ENCODE measurements at regions not wholly inside any gene's neighbourhood (a gene's known extent, or its start where the extent isn't known, plus 50 kb on each side); places are given as distances from the start of the nearest gene placed in this dataset.

DNA sequence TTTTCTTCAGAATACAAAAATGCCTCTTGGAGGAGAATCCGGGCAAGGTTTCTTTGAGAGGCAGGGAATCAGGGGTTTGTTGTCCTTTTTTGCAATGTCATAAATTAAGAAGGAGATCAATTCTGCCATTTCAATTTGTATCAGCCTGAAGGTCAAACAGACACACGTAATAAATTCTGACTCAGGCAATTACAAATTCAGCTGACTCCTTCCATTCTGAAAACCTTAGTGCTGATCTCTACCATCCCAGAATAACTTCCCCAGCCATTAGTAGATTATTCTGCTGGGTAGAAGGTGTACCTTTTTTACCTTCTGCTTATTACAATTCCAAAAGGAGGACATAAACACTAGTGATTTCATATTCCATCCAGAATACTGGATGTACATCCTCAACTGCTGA lies 516.6 kb downstream of the AGTPBP1 start:
- Histone ChIP-seq H3K27me3 (ENCODE audit: insufficient read depth, poor library complexity, severe bottlenecking) (no peaks in the 10 kb centered on the region), H3K4me3 (replicated peaks; ENCODE audit: insufficient read depth, low read length) (no peak overlapping the region), H3K27ac (replicated peaks) (no peak overlapping the region)
- TF ChIP-seq, protein P1, sequence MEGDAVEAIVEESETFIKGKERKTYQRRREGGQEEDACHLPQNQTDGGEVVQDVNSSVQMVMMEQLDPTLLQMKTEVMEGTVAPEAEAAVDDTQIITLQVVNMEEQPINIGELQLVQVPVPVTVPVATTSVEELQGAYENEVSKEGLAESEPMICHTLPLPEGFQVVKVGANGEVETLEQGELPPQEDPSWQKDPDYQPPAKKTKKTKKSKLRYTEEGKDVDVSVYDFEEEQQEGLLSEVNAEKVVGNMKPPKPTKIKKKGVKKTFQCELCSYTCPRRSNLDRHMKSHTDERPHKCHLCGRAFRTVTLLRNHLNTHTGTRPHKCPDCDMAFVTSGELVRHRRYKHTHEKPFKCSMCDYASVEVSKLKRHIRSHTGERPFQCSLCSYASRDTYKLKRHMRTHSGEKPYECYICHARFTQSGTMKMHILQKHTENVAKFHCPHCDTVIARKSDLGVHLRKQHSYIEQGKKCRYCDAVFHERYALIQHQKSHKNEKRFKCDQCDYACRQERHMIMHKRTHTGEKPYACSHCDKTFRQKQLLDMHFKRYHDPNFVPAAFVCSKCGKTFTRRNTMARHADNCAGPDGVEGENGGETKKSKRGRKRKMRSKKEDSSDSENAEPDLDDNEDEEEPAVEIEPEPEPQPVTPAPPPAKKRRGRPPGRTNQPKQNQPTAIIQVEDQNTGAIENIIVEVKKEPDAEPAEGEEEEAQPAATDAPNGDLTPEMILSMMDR (IDR thresholded peaks at IDR 0.05; ENCODE audit: insufficient read depth, low read length), result no peak
- TF ChIP-seq, protein P2, sequence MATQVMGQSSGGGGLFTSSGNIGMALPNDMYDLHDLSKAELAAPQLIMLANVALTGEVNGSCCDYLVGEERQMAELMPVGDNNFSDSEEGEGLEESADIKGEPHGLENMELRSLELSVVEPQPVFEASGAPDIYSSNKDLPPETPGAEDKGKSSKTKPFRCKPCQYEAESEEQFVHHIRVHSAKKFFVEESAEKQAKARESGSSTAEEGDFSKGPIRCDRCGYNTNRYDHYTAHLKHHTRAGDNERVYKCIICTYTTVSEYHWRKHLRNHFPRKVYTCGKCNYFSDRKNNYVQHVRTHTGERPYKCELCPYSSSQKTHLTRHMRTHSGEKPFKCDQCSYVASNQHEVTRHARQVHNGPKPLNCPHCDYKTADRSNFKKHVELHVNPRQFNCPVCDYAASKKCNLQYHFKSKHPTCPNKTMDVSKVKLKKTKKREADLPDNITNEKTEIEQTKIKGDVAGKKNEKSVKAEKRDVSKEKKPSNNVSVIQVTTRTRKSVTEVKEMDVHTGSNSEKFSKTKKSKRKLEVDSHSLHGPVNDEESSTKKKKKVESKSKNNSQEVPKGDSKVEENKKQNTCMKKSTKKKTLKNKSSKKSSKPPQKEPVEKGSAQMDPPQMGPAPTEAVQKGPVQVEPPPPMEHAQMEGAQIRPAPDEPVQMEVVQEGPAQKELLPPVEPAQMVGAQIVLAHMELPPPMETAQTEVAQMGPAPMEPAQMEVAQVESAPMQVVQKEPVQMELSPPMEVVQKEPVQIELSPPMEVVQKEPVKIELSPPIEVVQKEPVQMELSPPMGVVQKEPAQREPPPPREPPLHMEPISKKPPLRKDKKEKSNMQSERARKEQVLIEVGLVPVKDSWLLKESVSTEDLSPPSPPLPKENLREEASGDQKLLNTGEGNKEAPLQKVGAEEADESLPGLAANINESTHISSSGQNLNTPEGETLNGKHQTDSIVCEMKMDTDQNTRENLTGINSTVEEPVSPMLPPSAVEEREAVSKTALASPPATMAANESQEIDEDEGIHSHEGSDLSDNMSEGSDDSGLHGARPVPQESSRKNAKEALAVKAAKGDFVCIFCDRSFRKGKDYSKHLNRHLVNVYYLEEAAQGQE (IDR thresholded peaks at IDR 0.05; ENCODE audit: insufficient replicate concordance, low read depth), result no peak
- TF ChIP-seq SPI1 (IDR thresholded peaks at IDR 0.05; ENCODE audit: borderline replicate concordance, low read depth) (no peak), GABPA (IDR thresholded peaks at IDR 0.05; ENCODE audit: low read depth) (no peak), POLR2AphosphoS5 (IDR thresholded peaks at IDR 0.05; ENCODE audit: low read depth) (no peak)
- DNase-seq (ENCODE audit: low read depth in 1 of 2, low spot score in 1 of 2), result no peak

DNA sequence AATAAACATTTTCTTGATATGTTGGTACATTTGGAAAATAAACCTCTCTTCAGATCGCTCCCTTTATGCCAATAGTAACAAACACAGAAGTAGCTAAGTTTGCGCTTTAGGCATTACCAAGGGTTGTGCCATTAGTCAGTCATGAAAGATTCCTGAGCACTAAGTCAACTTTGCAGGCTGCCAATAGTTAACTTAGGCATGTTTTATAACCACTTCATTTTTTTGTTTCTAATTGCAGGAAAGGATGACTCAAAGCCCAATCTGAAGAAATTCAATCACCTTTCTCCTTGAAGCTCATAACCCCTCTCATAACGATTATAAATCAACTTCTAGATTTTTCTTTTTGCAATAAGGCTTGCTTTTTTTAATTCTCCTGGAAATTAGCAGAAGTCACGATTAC lies 517.0 kb downstream of the AGTPBP1 start:
- no peak for DNase-seq (ENCODE audit: low read depth in 1 of 2, low spot score in 1 of 2)
- TF ChIP-seq GABPA (IDR thresholded peaks at IDR 0.05; ENCODE audit: low read depth) (no peak), SPI1 (IDR thresholded peaks at IDR 0.05; ENCODE audit: borderline replicate concordance, low read depth) (no peak), POLR2AphosphoS5 (IDR thresholded peaks at IDR 0.05; ENCODE audit: low read depth) (no peak)
- TF ChIP-seq, protein P1 (IDR thresholded peaks at IDR 0.05; ENCODE audit: insufficient read depth, low read length), result no peak
- TF ChIP-seq, protein P2 (IDR thresholded peaks at IDR 0.05; ENCODE audit: insufficient replicate concordance, low read depth), result no peak
- no peak overlapping the region for H3K27ac ChIP-seq (replicated peaks)
- no peaks in the 10 kb centered on the region for H3K27me3 ChIP-seq (ENCODE audit: insufficient read depth, poor library complexity, severe bottlenecking)
- no peak overlapping the region for H3K4me3 ChIP-seq (replicated peaks; ENCODE audit: insufficient read depth, low read length)

DNA sequence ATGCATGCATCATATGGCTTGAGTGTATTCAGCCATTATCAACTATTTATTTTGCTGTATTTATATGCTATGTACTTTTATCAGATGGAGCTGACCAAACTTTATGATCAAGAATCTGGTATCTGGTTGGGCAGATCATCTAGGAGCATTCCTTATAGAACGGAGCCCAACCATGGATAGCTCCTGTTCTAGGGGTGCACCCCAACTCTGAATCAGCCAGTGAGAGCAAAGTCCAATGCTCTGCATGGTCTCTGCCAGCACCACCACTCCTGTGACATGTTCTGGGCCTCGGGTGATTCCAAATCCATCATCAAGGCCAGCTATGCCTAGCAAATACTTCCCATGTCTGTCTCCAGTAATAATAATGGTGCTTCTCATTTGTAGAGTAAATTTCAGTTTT lies 517.5 kb downstream of the AGTPBP1 start:
- TF ChIP-seq, protein P1 (IDR thresholded peaks at IDR 0.05; ENCODE audit: insufficient read depth, low read length), result no peak
- TF ChIP-seq SPI1 (IDR thresholded peaks at IDR 0.05; ENCODE audit: borderline replicate concordance, low read depth) (no peak), GABPA (IDR thresholded peaks at IDR 0.05; ENCODE audit: low read depth) (no peak), POLR2AphosphoS5 (IDR thresholded peaks at IDR 0.05; ENCODE audit: low read depth) (no peak)
- TF ChIP-seq, protein P2 (IDR thresholded peaks at IDR 0.05; ENCODE audit: insufficient replicate concordance, low read depth), result no peak
- no peak overlapping the region for H3K27ac ChIP-seq (replicated peaks)
- H3K4me3 ChIP-seq (replicated peaks; ENCODE audit: insufficient read depth, low read length), result no peak overlapping the region
- H3K27me3 ChIP-seq (ENCODE audit: insufficient read depth, poor library complexity, severe bottlenecking), result no peaks in the 10 kb centered on the region
- DNase-seq (ENCODE audit: low read depth in 1 of 2, low spot score in 1 of 2), result no peak

All from HL-60 (cell line).